HUES6 (cell line): ENCODE measurements at regions not wholly inside any gene's neighbourhood (a gene's known extent, or its start where the extent isn't known, plus 50 kb on each side); places are given as distances from the start of the nearest gene placed in this dataset.

ENCODE experiments used
- H3K27ac ChIP-seq: 2 replicates; pipeline ENCODE4 v1.7.0; 2013; ENCODE audit warnings: low read depth, mild to moderate bottlenecking, low read length, inconsistent platforms
- H3K27me3 ChIP-seq: 2 replicates; pipeline ENCODE4 v1.6.1; 2013; ENCODE audit warnings: low read length; ENCODE audit not compliant: control insufficient read depth, insufficient read depth
- H3K36me3 ChIP-seq: 2 replicates; pipeline ENCODE4 v1.6.1; 2013; ENCODE audit warnings: low read length; ENCODE audit not compliant: control insufficient read depth, insufficient read depth
- H3K4me1 ChIP-seq: 2 replicates; pipeline ENCODE4 v1.6.1; 2013; ENCODE audit warnings: low read length; ENCODE audit not compliant: control insufficient read depth, insufficient read depth
- H3K4me3 ChIP-seq: 2 replicates; pipeline ENCODE4 v1.5.1; 2013; ENCODE audit warnings: low read depth, low read length
- H3K9ac ChIP-seq: one replicate; pipeline ENCODE4 v1.6.1; 2013; ENCODE audit warnings: mild to moderate bottlenecking, low read length
- H3K9me3 ChIP-seq: 2 replicates; pipeline ENCODE4 v1.6.1; 2013; ENCODE audit warnings: low read depth, low read length; ENCODE audit not compliant: control insufficient read depth, insufficient read depth

DNA sequence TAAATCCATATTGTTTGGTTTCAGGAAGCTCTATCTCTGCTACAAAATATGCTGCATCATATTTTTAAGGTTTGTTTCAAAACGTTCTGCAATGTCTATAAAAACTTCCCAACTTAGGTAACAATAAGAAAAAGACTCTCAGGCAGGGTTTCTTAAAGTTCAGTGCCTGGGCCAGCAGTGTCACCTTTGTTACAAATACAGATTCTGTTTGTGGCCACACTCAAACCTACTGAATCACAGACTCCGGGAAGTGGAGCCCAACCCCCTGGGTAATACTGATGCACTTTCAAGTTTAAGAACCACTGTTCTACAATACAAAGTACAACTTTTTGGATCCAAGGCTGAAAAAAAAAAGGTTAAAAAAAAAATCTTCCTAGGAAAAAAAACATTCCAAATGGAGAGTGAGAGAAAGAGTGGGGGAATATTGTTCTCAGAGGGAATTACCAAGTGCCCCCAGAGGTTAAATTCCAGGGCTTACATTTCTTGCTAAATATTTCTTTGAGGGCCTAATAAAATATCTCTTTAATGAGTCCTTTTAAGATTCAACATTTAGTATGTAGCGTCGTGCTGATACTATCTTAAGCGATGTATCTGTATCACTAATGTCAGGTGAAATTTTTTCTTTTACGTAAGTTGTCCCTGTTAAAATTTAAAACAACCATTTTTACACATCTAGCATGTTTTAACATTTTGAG, 476.7 kb downstream of the TXNL1 start:
- Histone ChIP-seq H3K36me3 (no peaks in the 10 kb centered on the region), H3K9ac (no peak overlapping the region), H3K9me3 (no peaks in the 10 kb centered on the region), H3K4me1 (no peaks in the 10 kb centered on the region), H3K27ac (no peak overlapping the region), H3K4me3 (no peak overlapping the region), H3K27me3 (no peaks in the 10 kb centered on the region)

- Histone ChIP-seq H3K27me3 (no peaks in the 10 kb centered on the region), H3K4me1 (no peaks in the 10 kb centered on the region), H3K9ac (no peak overlapping the region), H3K9me3 (no peaks in the 10 kb centered on the region), H3K36me3 (no peaks in the 10 kb centered on the region), H3K4me3 (no peak overlapping the region), H3K27ac (no peak overlapping the region)
Observed at GRCh38 chr18:56158676-56159075, 479.7 kb downstream of the TXNL1 start.

DNA sequence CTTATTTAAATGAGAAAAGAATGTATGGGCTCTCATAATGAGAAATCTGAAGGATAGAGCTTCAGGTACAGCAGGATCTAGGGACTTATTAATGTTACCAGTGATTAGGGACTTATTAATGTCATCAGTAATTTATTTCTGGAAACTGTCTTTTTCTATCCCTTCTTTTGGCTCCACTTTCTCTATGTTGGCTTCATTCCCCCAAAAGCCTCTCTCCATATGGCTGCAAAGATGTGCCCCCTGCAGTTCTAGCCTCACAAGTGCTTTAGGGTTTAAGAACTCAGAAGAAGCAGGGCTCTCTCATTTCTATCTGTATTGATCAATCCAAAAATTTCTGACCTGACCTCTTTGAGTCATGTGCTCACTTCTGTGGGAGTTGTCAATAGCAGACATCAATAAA, 480.9 kb downstream of the TXNL1 start:
- Histone ChIP-seq H3K27me3 (no peaks in the 10 kb centered on the region), H3K9ac (no peak overlapping the region), H3K36me3 (no peaks in the 10 kb centered on the region), H3K4me3 (no peak overlapping the region), H3K9me3 (no peaks in the 10 kb centered on the region), H3K27ac (no peak overlapping the region), H3K4me1 (no peaks in the 10 kb centered on the region)

- H3K36me3 ChIP-seq: no peaks in the 10 kb centered on the region
- H3K9me3 ChIP-seq: no peaks in the 10 kb centered on the region
- H3K4me3 ChIP-seq: no peak overlapping the region
- no peaks in the 10 kb centered on the region for H3K4me1 ChIP-seq
- H3K27ac ChIP-seq: no peak overlapping the region
- no peak overlapping the region for H3K9ac ChIP-seq
- no peaks in the 10 kb centered on the region for H3K27me3 ChIP-seq
Observed at GRCh38 chr18:56152551-56153310, 485.7 kb downstream of the TXNL1 start.

DNA sequence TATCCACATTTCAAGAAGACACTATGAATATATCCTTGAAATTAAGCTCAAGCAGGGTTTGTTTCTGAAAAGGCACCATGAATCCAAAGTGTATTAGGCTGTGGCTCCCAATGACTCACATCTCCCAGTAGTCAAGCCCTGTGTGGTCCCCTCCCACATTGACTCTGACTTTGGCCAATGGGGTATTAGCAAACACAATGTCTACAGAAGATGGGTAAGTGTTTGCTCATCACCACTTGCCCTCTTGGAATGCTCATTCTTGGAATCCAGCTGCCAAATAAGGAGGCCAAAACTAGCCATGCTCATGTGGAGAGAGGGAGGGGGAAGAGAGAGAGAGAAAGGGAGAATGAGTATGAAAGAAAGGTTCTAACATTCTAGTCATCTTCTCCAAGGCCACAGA, 490.0 kb downstream of the TXNL1 start:
- Histone ChIP-seq H3K36me3 (no peaks in the 10 kb centered on the region), H3K27ac (no peak overlapping the region), H3K9ac (no peak overlapping the region), H3K4me1 (no peaks in the 10 kb centered on the region), H3K4me3 (no peak overlapping the region), H3K27me3 (no peaks in the 10 kb centered on the region), H3K9me3 (no peaks in the 10 kb centered on the region)

- Histone ChIP-seq H3K9me3 (no peaks in the 10 kb centered on the region), H3K4me3 (no peak overlapping the region), H3K9ac (no peak overlapping the region), H3K27ac (no peak overlapping the region), H3K27me3 (no peaks in the 10 kb centered on the region), H3K36me3 (no peaks in the 10 kb centered on the region), H3K4me1 (no peaks in the 10 kb centered on the region)
Observed at GRCh38 chr18:56146565-56146964, 491.8 kb downstream of the TXNL1 start.

- Histone ChIP-seq H3K4me1 (no peaks in the 10 kb centered on the region), H3K9ac (no peak overlapping the region), H3K27ac (no peak overlapping the region)
Observed at GRCh38 chr18:56142001-56142400, 496.4 kb downstream of the TXNL1 start.

DNA sequence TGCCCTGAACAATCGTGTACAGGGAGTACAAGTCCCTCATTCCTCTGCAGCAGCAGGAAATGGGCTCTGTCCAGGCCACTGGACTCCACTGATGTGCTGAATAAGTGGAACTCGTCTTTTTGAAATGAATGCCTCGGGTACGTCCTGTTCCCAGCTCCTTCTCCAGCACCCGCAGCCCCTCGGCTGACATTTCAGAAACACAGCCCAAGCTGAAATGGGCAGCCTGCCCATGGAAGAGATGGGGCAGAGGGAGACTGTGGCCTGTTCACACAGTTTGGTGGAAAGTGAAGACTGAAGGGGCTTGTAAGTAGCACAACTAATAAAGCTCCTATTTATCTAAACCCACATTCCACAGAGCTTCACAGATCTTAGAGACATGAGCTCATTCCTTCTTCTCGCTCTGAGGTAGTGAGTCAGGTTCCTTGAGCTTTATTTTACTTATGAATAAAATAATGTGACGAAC, 498.6 kb downstream of the TXNL1 start:
- Histone ChIP-seq H3K4me3 (no peak overlapping the region), H3K27ac (no peak overlapping the region), H3K27me3 (no peaks in the 10 kb centered on the region), H3K4me1 (no peaks in the 10 kb centered on the region), H3K36me3 (no peaks in the 10 kb centered on the region), H3K9me3 (no peaks in the 10 kb centered on the region), H3K9ac (no peak overlapping the region)

More at GRCh38 chr18:56142001-56142400, 496.4 kb downstream of the TXNL1 start:
- Histone ChIP-seq H3K36me3 (no peaks in the 10 kb centered on the region), H3K27me3 (no peaks in the 10 kb centered on the region), H3K9me3 (no peaks in the 10 kb centered on the region), H3K4me3 (no peak overlapping the region)

GRCh38 chr18:56139372-56139771, 499.0 kb downstream of the TXNL1 start:
- Histone ChIP-seq H3K4me3 (no peak overlapping the region), H3K27ac (no peak overlapping the region), H3K9me3 (no peaks in the 10 kb centered on the region), H3K27me3 (no peaks in the 10 kb centered on the region), H3K9ac (no peak overlapping the region), H3K4me1 (no peaks in the 10 kb centered on the region), H3K36me3 (no peaks in the 10 kb centered on the region)

- Histone ChIP-seq H3K27ac (no peak overlapping the region), H3K36me3 (no peaks in the 10 kb centered on the region), H3K27me3 (no peaks in the 10 kb centered on the region), H3K4me3 (no peak overlapping the region), H3K9me3 (no peaks in the 10 kb centered on the region), H3K9ac (no peak overlapping the region), H3K4me1 (no peaks in the 10 kb centered on the region)
Observed at GRCh38 chr18:56136105-56136504, 502.3 kb downstream of the TXNL1 start.

DNA sequence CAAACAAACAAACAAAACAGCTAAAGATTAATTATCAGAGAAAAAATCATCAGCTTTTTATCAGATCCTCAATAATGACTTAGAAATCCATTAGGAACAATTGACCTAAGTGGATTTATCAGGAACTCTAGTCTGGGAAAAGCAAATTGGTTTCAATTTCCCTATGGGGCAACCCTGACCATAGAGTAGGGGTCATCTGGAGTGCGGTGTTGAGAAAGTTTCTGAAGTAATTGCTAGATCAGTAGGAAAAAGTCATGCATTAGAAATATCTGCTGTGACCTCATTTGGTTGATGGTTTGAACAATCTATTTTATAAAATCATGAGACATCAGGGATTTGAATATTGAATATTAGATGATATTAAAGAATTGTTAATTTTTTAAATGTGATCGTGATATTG, 507.9 kb downstream of the TXNL1 start:
- Histone ChIP-seq H3K9me3 (no peaks in the 10 kb centered on the region), H3K36me3 (no peaks in the 10 kb centered on the region), H3K9ac (no peak overlapping the region), H3K27me3 (no peaks in the 10 kb centered on the region), H3K27ac (no peak overlapping the region), H3K4me1 (no peaks in the 10 kb centered on the region), H3K4me3 (no peak overlapping the region)
